ENCODE measurements at regions not wholly inside any gene's neighbourhood (a gene's known extent, or its start where the extent isn't known, plus 50 kb on each side); places are given as distances from the start of the nearest gene placed in this dataset.
"Not testable (repeated sequence)": the region's sequence is repeated elsewhere in the genome, so short reads cannot be mapped to it uniquely, and the experiment has no call there.

GRCh38 chr7:16250655-16251054 lies 170.7 kb downstream of the CRPPA start:
- TF ChIP-seq CTCF (IDR thresholded peaks at IDR 0.05; ENCODE audit: borderline replicate concordance, extremely low read depth, low read length, poor library complexity, severe bottlenecking); EZH2 (IDR thresholded peaks at IDR 0.05; ENCODE audit: borderline replicate concordance, low read depth, low read length, severe bottlenecking): not testable (repeated sequence)
